ENCODE measurements at regions not wholly inside any gene's neighbourhood (a gene's known extent, or its start where the extent isn't known, plus 50 kb on each side); places are given as distances from the start of the nearest gene placed in this dataset.

GRCh38 chr2:59892398-59892797 is 661.1 kb downstream of the BCL11A start:
- Histone ChIP-seq H3K9ac (ENCODE audit: low read length) (no peak overlapping the region), H3K27ac (ENCODE audit: low read depth, low read length) (no peak overlapping the region), H3K4me3 (ENCODE audit: low read length) (no peak overlapping the region), H3K27me3 (ENCODE audit: control insufficient read depth, insufficient read depth, low read length) (no peaks in the 10 kb centered on the region), H3K36me3 (ENCODE audit: control insufficient read depth, insufficient read depth, low read length) (no peaks in the 10 kb centered on the region), H3K4me1 (ENCODE audit: control insufficient read depth, insufficient read depth, low read length) (no peaks in the 10 kb centered on the region)

GRCh38 chr2:59889305-59889704 is 664.1 kb downstream of the BCL11A start:
- no peak overlapping the region for H3K4me3 ChIP-seq (ENCODE audit: low read length)
- no peaks in the 10 kb centered on the region for H3K27me3 ChIP-seq (ENCODE audit: control insufficient read depth, insufficient read depth, low read length)
- H3K36me3 ChIP-seq (ENCODE audit: control insufficient read depth, insufficient read depth, low read length) = no peaks in the 10 kb centered on the region
- no peak overlapping the region for H3K27ac ChIP-seq (ENCODE audit: low read depth, low read length)
- no peak overlapping the region for H3K9ac ChIP-seq (ENCODE audit: low read length)
- no peaks in the 10 kb centered on the region for H3K4me1 ChIP-seq (ENCODE audit: control insufficient read depth, insufficient read depth, low read length)

- Histone ChIP-seq H3K27me3 (ENCODE audit: control insufficient read depth, insufficient read depth, low read length) (no peaks in the 10 kb centered on the region), H3K36me3 (ENCODE audit: control insufficient read depth, insufficient read depth, low read length) (no peaks in the 10 kb centered on the region), H3K4me3 (ENCODE audit: low read length) (no peak overlapping the region), H3K27ac (ENCODE audit: low read depth, low read length) (no peak overlapping the region), H3K4me1 (ENCODE audit: control insufficient read depth, insufficient read depth, low read length) (no peaks in the 10 kb centered on the region), H3K9ac (ENCODE audit: low read length) (no peak overlapping the region)
Measured at GRCh38 chr2:59888706-59889105, 664.7 kb downstream of the BCL11A start.

GRCh38 chr2:59888015-59888414 is 665.4 kb downstream of the BCL11A start:
- Histone ChIP-seq H3K36me3 (ENCODE audit: control insufficient read depth, insufficient read depth, low read length) (no peaks in the 10 kb centered on the region), H3K4me1 (ENCODE audit: control insufficient read depth, insufficient read depth, low read length) (no peaks in the 10 kb centered on the region), H3K27me3 (ENCODE audit: control insufficient read depth, insufficient read depth, low read length) (no peaks in the 10 kb centered on the region), H3K4me3 (ENCODE audit: low read length) (no peak overlapping the region), H3K27ac (ENCODE audit: low read depth, low read length) (no peak overlapping the region), H3K9ac (ENCODE audit: low read length) (no peak overlapping the region)

DNA sequence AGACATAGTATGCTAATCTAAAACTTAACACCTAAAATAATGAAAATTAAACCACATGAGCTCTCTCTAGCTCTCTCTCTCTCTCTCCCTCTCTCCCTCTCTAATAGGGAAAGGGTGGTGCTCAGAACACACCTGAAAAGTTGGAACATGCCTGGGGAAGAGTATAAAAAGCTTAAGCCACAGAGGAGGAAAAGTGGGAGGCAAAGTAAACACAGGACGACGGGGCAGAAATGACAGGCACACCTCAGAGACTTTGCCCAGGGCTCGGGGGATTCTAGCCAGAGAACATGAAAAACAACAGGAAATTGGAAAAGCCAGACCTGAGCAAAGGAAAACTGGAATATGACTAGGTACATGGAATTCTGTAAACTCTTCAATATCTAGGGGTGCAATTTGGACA is 666.1 kb downstream of the BCL11A start:
- Histone ChIP-seq H3K36me3 (ENCODE audit: control insufficient read depth, insufficient read depth, low read length) (no peaks in the 10 kb centered on the region), H3K4me3 (ENCODE audit: low read length) (no peak overlapping the region), H3K9ac (ENCODE audit: low read length) (no peak overlapping the region), H3K27ac (ENCODE audit: low read depth, low read length) (no peak overlapping the region), H3K27me3 (ENCODE audit: control insufficient read depth, insufficient read depth, low read length) (no peaks in the 10 kb centered on the region), H3K4me1 (ENCODE audit: control insufficient read depth, insufficient read depth, low read length) (no peaks in the 10 kb centered on the region)

DNA sequence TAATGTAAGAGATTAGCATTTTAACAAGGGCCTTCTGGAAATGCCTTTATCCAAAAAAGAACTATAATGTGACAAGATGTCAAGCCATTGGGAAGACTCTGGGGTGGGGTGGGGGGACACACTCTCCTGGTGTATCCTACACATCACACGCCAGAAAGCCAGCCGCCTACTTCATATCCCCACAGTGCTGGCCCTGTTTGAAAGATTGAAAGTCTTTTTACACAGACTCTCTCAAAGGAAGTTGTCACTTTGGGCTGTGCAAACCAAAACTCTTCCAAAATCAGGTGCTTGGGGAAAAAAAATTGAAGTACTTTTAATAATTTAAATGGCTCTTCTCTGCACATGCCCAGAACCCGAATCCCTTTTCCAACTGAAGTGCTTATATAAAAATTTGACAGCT is 666.7 kb downstream of the BCL11A start:
- no peak overlapping the region for H3K4me3 ChIP-seq (ENCODE audit: low read length)
- no peaks in the 10 kb centered on the region for H3K27me3 ChIP-seq (ENCODE audit: control insufficient read depth, insufficient read depth, low read length)
- no peak overlapping the region for H3K9ac ChIP-seq (ENCODE audit: low read length)
- no peak overlapping the region for H3K27ac ChIP-seq (ENCODE audit: low read depth, low read length)
- no peaks in the 10 kb centered on the region for H3K4me1 ChIP-seq (ENCODE audit: control insufficient read depth, insufficient read depth, low read length)
- H3K36me3 ChIP-seq (ENCODE audit: control insufficient read depth, insufficient read depth, low read length) = no peaks in the 10 kb centered on the region

DNA sequence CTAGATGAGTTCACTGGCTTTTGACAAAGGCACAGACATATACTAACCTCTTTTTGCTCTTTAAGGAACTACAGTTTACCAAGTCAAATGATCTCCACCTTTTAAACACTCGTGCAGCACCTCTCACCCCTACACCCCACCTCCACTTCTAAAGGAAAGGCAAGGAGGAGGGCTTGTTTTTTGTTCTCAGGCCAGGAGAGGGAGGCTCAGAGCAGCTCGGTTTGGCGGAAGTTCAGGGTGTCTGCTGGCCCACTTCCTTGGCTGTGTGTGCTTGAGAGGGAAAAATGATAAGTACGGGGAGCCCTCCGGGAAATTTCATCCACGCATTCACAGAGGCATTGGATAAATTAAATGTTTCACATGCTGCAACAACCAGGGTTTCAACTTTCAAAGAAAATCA is 667.9 kb downstream of the BCL11A start:
- no peak overlapping the region for H3K4me3 ChIP-seq (ENCODE audit: low read length)

GRCh38 chr2:59884166-59884565 is 669.3 kb downstream of the BCL11A start:
- H3K27me3 ChIP-seq (ENCODE audit: control insufficient read depth, insufficient read depth, low read length) = no peaks in the 10 kb centered on the region
- no peak overlapping the region for H3K4me3 ChIP-seq (ENCODE audit: low read length)
- H3K27ac ChIP-seq (ENCODE audit: low read depth, low read length) = no peak overlapping the region
- no peaks in the 10 kb centered on the region for H3K36me3 ChIP-seq (ENCODE audit: control insufficient read depth, insufficient read depth, low read length)
- no peaks in the 10 kb centered on the region for H3K4me1 ChIP-seq (ENCODE audit: control insufficient read depth, insufficient read depth, low read length)
- no peak overlapping the region for H3K9ac ChIP-seq (ENCODE audit: low read length)

More for the DNA sequence above, 667.9 kb downstream of the BCL11A start:
- Histone ChIP-seq H3K9ac (ENCODE audit: low read length) (no peak overlapping the region), H3K27ac (ENCODE audit: low read depth, low read length) (no peak overlapping the region), H3K27me3 (ENCODE audit: control insufficient read depth, insufficient read depth, low read length) (no peaks in the 10 kb centered on the region), H3K4me1 (ENCODE audit: control insufficient read depth, insufficient read depth, low read length) (no peaks in the 10 kb centered on the region), H3K36me3 (ENCODE audit: control insufficient read depth, insufficient read depth, low read length) (no peaks in the 10 kb centered on the region)

- no peak overlapping the region for H3K27ac ChIP-seq (ENCODE audit: low read depth, low read length)
- H3K4me1 ChIP-seq (ENCODE audit: control insufficient read depth, insufficient read depth, low read length) = no peaks in the 10 kb centered on the region
- no peaks in the 10 kb centered on the region for H3K27me3 ChIP-seq (ENCODE audit: control insufficient read depth, insufficient read depth, low read length)
- H3K36me3 ChIP-seq (ENCODE audit: control insufficient read depth, insufficient read depth, low read length) = no peaks in the 10 kb centered on the region
- no peak overlapping the region for H3K4me3 ChIP-seq (ENCODE audit: low read length)
- H3K9ac ChIP-seq (ENCODE audit: low read length) = no peak overlapping the region
Measured at GRCh38 chr2:59882822-59883221, 670.6 kb downstream of the BCL11A start.

- Histone ChIP-seq H3K27ac (ENCODE audit: low read depth, low read length) (no peak overlapping the region), H3K27me3 (ENCODE audit: control insufficient read depth, insufficient read depth, low read length) (no peaks in the 10 kb centered on the region), H3K4me3 (ENCODE audit: low read length) (no peak overlapping the region), H3K36me3 (ENCODE audit: control insufficient read depth, insufficient read depth, low read length) (no peaks in the 10 kb centered on the region), H3K9ac (ENCODE audit: low read length) (no peak overlapping the region), H3K4me1 (ENCODE audit: control insufficient read depth, insufficient read depth, low read length) (no peaks in the 10 kb centered on the region)
Measured at GRCh38 chr2:59882279-59882678, 671.2 kb downstream of the BCL11A start.

DNA sequence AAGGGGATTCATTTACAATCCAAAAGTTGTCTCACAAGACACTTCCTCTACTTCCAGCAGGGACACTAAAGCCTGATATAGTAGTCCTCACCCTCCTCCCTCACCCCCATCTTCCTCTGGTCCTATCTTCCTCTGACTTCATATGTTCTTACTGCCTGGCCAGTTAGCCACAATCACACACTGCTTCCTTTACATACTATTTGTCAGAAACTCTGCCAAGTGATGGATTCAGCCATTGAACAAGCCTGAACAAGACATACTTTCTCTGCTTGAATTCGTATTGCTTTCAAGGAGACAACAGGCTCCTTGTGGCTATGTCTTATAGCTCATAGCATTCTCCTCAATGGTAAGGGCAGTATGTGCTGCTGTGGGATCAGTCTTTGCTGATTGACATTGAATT is 672.2 kb downstream of the BCL11A start:
- no peak overlapping the region for H3K4me3 ChIP-seq (ENCODE audit: low read length)
- no peak overlapping the region for H3K9ac ChIP-seq (ENCODE audit: low read length)
- H3K4me1 ChIP-seq (ENCODE audit: control insufficient read depth, insufficient read depth, low read length) = no peaks in the 10 kb centered on the region
- H3K27ac ChIP-seq (ENCODE audit: low read depth, low read length) = no peak overlapping the region
- no peaks in the 10 kb centered on the region for H3K36me3 ChIP-seq (ENCODE audit: control insufficient read depth, insufficient read depth, low read length)
- no peaks in the 10 kb centered on the region for H3K27me3 ChIP-seq (ENCODE audit: control insufficient read depth, insufficient read depth, low read length)

DNA sequence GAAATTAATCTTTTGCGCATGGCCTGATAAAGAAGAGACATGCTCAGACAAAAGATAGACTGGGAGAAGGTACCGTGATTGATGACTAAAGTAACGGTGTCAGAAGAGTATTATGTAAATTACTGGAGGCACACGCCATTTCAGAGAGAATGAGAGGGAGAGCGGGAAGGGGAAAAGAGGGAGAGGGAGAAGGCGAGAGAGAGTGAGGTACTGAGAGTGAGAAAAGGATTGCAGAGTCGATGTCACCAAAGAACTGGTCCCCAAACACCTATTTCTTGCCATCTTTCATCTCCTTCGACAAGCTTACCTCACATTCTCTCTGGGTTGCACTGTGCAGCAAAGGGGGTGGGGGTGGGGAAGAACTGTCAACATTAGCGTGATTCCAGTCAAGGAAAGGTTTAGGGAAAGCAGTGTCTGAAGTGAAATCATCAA is 673.7 kb downstream of the BCL11A start:
- Histone ChIP-seq H3K9ac (ENCODE audit: low read length) (no peak overlapping the region), H3K36me3 (ENCODE audit: control insufficient read depth, insufficient read depth, low read length) (no peaks in the 10 kb centered on the region), H3K4me3 (ENCODE audit: low read length) (no peak overlapping the region), H3K4me1 (ENCODE audit: control insufficient read depth, insufficient read depth, low read length) (no peaks in the 10 kb centered on the region), H3K27me3 (ENCODE audit: control insufficient read depth, insufficient read depth, low read length) (no peaks in the 10 kb centered on the region), H3K27ac (ENCODE audit: low read depth, low read length) (no peak overlapping the region)

- Histone ChIP-seq H3K4me1 (ENCODE audit: control insufficient read depth, insufficient read depth, low read length) (no peaks in the 10 kb centered on the region), H3K36me3 (ENCODE audit: control insufficient read depth, insufficient read depth, low read length) (no peaks in the 10 kb centered on the region), H3K4me3 (ENCODE audit: low read length) (no peak overlapping the region), H3K9ac (ENCODE audit: low read length) (no peak overlapping the region), H3K27me3 (ENCODE audit: control insufficient read depth, insufficient read depth, low read length) (no peaks in the 10 kb centered on the region), H3K27ac (ENCODE audit: low read depth, low read length) (no peak overlapping the region)
Measured at GRCh38 chr2:59875836-59876235, 677.6 kb downstream of the BCL11A start.

All from rectal smooth muscle tissue (tissue), 1 donor.